ENCODE measurements at regions not wholly inside any gene's neighbourhood (a gene's known extent, or its start where the extent isn't known, plus 50 kb on each side); places are given as distances from the start of the nearest gene placed in this dataset.
A peak's percentile ranks its signal among the peaks of the same experiment; 100 is the strongest.

DNA sequence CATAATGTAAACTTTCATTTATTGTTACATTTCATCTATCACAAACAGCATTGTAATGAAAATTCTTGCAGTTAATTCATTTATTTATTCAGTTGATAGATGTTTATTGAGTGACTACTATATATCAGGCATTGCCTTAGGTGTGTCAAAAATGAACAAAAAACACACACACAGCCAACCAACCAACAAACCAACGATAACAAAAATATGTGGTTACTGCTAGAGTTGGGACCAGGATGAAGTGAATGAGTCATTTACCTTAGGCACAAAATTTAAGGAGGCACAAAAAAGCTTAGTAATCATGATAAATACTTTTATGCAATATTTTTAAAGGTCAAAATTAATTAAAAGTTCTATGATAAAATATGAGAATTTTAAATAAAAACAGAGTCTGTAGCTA, 223.4 kb downstream of the CSNK1G3 start:
- H3K4me2 ChIP-seq (ENCODE audit: low read length) = no peak overlapping the region
- H3K4me1 ChIP-seq (ENCODE audit: control insufficient read depth, insufficient read depth, low read length) = no peaks in the 10 kb centered on the region
- H3K9me3 ChIP-seq (replicated peaks; ENCODE audit: low read length) = no peaks in the 10 kb centered on the region
- no peaks in the 10 kb centered on the region for H3K27me3 ChIP-seq (ENCODE audit: control insufficient read depth, insufficient read depth, low read length)
- H3K4me3 ChIP-seq (ENCODE audit: low read length) = no peak overlapping the region
- H3K9ac ChIP-seq (ENCODE audit: low read depth, low read length) = no peak overlapping the region
- no peaks in the 10 kb centered on the region for H3K36me3 ChIP-seq (ENCODE audit: insufficient read depth, low read length)

DNA sequence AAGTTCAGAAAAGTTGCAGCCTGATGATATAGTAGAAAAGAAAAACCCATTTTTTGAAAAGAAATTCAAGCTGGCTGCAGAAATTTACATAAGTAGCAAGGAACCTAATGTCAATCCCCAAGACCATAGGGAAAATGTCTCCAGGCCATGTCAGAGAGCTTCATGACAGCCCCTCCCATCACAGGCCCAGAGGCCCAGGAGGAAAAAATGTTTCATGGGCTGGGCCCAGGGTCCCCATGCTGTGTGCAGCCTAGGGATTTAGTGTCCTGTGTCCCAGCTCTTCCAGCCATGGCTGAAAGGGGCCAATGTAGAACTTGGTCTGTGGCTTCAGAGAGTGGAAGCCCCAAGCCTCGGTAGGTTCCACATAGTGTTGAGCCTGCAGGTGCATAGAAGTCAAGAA, 220.3 kb downstream of the CSNK1G3 start:
- H3K4me1 ChIP-seq (ENCODE audit: control insufficient read depth, insufficient read depth, low read length) = no peaks in the 10 kb centered on the region
- no peaks in the 10 kb centered on the region for H3K36me3 ChIP-seq (ENCODE audit: insufficient read depth, low read length)
- H3K27me3 ChIP-seq (ENCODE audit: control insufficient read depth, insufficient read depth, low read length) = no peaks in the 10 kb centered on the region
- H3K9ac ChIP-seq (ENCODE audit: low read depth, low read length) = no peak overlapping the region
- no peak overlapping the region for H3K4me3 ChIP-seq (ENCODE audit: low read length)
- no peak overlapping the region for H3K4me2 ChIP-seq (ENCODE audit: low read length)
- no peaks in the 10 kb centered on the region for H3K9me3 ChIP-seq (replicated peaks; ENCODE audit: low read length)

DNA sequence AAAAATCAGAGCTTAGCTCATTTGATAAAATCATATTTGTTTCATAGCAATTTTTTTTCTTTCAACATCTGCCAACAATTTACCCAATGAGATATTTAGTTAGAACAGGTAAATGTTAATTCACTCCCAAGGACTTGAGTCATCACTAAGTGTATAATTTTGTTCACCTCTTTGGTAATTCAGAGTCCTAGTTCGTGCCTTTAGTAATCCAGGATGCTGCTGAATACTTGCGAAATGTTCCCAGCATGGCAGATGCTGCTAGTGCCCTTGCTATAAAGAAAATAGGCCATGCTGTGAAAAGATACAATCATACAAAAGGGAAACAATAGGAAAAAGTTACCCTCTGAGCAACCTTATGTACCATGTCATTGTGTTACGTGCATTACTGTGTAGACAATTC, 210.5 kb downstream of the CSNK1G3 start:
- H3K9ac ChIP-seq (ENCODE audit: low read depth, low read length) = no peak overlapping the region
- no peaks in the 10 kb centered on the region for H3K36me3 ChIP-seq (ENCODE audit: insufficient read depth, low read length)
- no peaks in the 10 kb centered on the region for H3K9me3 ChIP-seq (replicated peaks; ENCODE audit: low read length)
- H3K4me3 ChIP-seq (ENCODE audit: low read length) = no peak overlapping the region
- no peaks in the 10 kb centered on the region for H3K27me3 ChIP-seq (ENCODE audit: control insufficient read depth, insufficient read depth, low read length)
- H3K4me1 ChIP-seq (ENCODE audit: control insufficient read depth, insufficient read depth, low read length) = peaks cover 3% of the 10 kb centered on the region
- no peak overlapping the region for H3K4me2 ChIP-seq (ENCODE audit: low read length)

DNA sequence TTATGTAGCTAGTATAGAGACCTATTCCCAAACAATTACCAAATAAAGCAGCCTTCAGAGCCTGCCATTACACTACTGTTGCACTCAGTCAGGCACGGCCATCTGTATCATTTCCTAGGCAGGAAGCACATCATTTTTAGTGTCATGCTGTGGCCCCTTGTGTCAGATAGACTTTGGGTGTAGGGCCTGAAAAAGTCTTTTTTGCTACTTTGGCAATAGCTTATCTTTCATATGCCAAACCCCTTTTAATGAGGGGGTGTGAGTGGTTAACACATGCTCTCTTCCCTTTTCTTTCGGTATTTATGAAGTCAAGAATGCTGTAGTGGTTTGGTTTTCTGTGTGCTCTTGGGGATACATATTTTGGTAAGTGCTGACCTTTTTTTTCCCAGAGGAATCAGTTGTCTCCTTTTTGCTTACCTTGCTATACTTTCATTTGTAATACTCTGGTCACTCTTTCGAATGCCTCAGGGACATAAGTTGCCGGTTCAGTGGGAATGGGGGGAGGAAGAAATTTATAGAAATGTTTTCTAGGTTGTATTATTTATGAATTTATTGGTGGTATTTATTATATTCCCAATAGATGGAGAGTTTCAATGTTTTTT, 209.8 kb downstream of the CSNK1G3 start:
- Histone ChIP-seq H3K4me3 (ENCODE audit: low read length) (no peak overlapping the region), H3K27me3 (ENCODE audit: control insufficient read depth, insufficient read depth, low read length) (no peaks in the 10 kb centered on the region), H3K4me1 (ENCODE audit: control insufficient read depth, insufficient read depth, low read length) (peaks cover 3% of the 10 kb centered on the region), H3K4me2 (ENCODE audit: low read length) (no peak overlapping the region), H3K9ac (ENCODE audit: low read depth, low read length) (no peak overlapping the region), H3K9me3 (replicated peaks; ENCODE audit: low read length) (no peaks in the 10 kb centered on the region), H3K36me3 (ENCODE audit: insufficient read depth, low read length) (no peaks in the 10 kb centered on the region)

DNA sequence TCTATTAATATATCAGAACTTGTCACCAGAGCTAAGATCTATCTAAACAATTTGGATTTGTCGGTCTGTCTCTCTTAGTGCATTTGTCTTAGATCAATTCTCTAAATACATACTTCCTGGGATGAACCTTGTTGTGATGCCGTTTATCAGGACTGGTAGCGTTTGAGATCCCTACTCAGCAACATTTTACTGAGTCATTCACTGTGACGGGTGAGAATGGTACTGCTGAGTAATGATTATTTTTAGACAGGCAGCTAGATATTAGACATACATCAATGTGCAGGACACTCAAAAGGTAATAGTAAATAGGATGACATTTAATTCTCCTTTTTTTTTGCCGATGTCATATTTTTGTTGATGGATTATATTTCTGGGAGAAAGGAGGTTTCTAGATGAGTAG, 209.0 kb downstream of the CSNK1G3 start:
- Histone ChIP-seq H3K9me3 (replicated peaks; ENCODE audit: low read length) (no peaks in the 10 kb centered on the region), H3K9ac (ENCODE audit: low read depth, low read length) (no peak overlapping the region), H3K4me1 (ENCODE audit: control insufficient read depth, insufficient read depth, low read length) (peaks cover 3% of the 10 kb centered on the region), H3K4me2 (ENCODE audit: low read length) (no peak overlapping the region), H3K36me3 (ENCODE audit: insufficient read depth, low read length) (no peaks in the 10 kb centered on the region), H3K4me3 (ENCODE audit: low read length) (no peak overlapping the region), H3K27me3 (ENCODE audit: control insufficient read depth, insufficient read depth, low read length) (no peaks in the 10 kb centered on the region)

DNA sequence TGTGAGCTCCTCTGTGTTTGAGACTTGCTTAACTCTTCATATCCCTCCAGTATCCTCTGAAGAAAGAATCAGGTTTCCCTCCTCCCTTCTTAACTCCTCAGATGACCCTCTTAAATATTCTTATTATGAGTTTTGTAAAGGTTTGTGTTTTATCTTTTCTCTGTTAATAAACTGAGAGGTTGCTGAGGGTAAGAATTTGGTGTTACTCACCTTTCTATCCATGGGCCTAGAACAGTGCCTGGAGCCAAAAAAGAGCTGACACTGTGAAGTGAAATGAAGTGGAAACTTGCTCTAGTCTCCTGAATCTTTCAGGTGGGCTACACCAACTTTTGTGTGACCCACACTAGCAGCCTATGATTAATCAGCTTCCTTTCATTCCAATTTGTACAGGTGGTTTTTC, 208.4 kb downstream of the CSNK1G3 start:
- Histone ChIP-seq H3K4me3 (ENCODE audit: low read length) (no peak overlapping the region), H3K27me3 (ENCODE audit: control insufficient read depth, insufficient read depth, low read length) (no peaks in the 10 kb centered on the region), H3K9ac (ENCODE audit: low read depth, low read length) (no peak overlapping the region), H3K4me1 (ENCODE audit: control insufficient read depth, insufficient read depth, low read length) (peaks cover 3% of the 10 kb centered on the region), H3K4me2 (ENCODE audit: low read length) (no peak overlapping the region), H3K9me3 (replicated peaks; ENCODE audit: low read length) (no peaks in the 10 kb centered on the region), H3K36me3 (ENCODE audit: insufficient read depth, low read length) (no peaks in the 10 kb centered on the region)

DNA sequence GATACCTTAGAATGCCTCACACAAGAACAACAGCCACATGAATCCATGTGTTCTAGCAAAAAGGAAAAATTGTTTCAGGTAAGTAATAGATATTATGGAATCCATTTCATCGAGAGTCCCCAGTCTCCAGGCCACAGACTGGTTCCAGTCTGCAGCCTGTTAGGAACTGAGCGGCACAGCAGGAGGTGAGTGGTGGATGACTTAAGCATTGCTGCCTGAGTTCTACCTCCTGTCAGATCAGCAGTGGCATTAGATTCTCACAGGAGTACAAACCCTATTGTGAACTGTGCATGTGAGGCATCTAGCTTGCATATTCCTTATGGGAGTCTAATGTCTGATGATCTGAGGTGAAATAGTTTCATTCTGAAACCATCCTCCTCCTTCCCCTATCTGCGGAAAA, 207.0 kb downstream of the CSNK1G3 start:
- no peaks in the 10 kb centered on the region for H3K27me3 ChIP-seq (ENCODE audit: control insufficient read depth, insufficient read depth, low read length)
- H3K4me2 ChIP-seq (ENCODE audit: low read length) = peak overlapping the region; percentile 16
- H3K9me3 ChIP-seq (replicated peaks; ENCODE audit: low read length) = no peaks in the 10 kb centered on the region
- H3K4me3 ChIP-seq (ENCODE audit: low read length) = no peak overlapping the region
- no peaks in the 10 kb centered on the region for H3K36me3 ChIP-seq (ENCODE audit: insufficient read depth, low read length)
- H3K4me1 ChIP-seq (ENCODE audit: control insufficient read depth, insufficient read depth, low read length) = peaks cover 3% of the 10 kb centered on the region
- H3K9ac ChIP-seq (ENCODE audit: low read depth, low read length) = no peak overlapping the region

DNA sequence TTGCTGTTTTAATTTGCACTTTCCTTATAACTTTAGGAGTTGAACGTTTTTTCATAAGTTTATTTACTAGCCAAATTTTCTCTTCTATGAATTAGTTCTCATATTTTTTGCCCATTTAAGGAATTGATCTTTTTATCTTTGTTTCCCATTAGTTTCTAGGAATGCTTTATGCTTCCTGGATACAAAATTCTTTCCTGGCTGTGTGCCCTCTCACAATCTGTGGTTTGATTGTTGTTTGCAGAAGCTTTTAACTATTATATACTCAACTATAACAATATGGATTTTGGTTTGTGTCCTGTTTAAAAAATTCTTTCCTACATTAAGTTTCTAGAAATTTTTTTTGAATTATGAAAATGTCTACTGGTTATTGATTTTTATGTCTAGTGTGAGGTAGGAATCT, 206.3 kb downstream of the CSNK1G3 start:
- Histone ChIP-seq H3K4me2 (ENCODE audit: low read length) (no peak overlapping the region), H3K27me3 (ENCODE audit: control insufficient read depth, insufficient read depth, low read length) (no peaks in the 10 kb centered on the region), H3K36me3 (ENCODE audit: insufficient read depth, low read length) (no peaks in the 10 kb centered on the region), H3K4me3 (ENCODE audit: low read length) (no peak overlapping the region), H3K4me1 (ENCODE audit: control insufficient read depth, insufficient read depth, low read length) (peaks cover 3% of the 10 kb centered on the region), H3K9me3 (replicated peaks; ENCODE audit: low read length) (no peaks in the 10 kb centered on the region), H3K9ac (ENCODE audit: low read depth, low read length) (no peak overlapping the region)

DNA sequence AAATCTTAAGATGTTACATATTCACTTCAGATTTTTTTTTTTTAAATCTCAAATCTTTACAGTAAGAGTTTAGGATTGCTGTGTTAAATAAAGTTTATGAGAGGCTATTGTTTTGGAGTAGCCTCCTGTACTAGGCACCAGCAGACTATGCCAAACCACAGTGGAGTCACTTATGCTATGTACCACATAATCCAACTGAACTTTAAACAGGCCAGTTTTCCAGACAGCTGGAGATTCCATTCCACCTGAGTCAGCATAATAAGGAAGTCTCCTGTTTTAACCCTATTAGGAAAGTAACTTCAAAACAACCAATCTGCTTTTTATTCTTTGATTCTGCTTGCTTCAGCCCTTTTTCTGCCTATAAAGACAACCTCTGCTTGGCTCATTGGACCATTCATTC, 205.2 kb downstream of the CSNK1G3 start:
- no peaks in the 10 kb centered on the region for H3K36me3 ChIP-seq (ENCODE audit: insufficient read depth, low read length)
- peaks cover 3% of the 10 kb centered on the region for H3K4me1 ChIP-seq (ENCODE audit: control insufficient read depth, insufficient read depth, low read length)
- no peak overlapping the region for H3K4me3 ChIP-seq (ENCODE audit: low read length)
- no peak overlapping the region for H3K4me2 ChIP-seq (ENCODE audit: low read length)
- H3K27me3 ChIP-seq (ENCODE audit: control insufficient read depth, insufficient read depth, low read length) = no peaks in the 10 kb centered on the region
- no peak overlapping the region for H3K9ac ChIP-seq (ENCODE audit: low read depth, low read length)
- H3K9me3 ChIP-seq (replicated peaks; ENCODE audit: low read length) = no peaks in the 10 kb centered on the region

DNA sequence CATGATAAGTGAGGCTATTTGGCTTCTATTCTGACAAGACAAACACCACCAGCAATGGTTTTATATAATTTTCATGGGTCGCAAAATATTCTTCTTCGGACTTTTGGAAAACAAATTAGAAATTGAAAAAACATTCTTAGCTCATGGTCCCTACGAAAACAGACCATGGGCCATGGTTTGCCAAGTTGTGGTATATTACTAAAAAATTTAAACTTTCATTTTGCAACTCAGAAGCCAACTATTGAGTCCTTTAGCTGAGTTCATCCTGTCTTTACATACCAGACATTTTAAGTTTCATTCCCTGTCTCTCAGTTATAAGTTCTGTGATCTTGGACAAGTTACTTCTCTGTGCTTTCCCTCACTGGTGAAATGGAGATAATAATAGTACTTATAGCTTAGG, 198.1 kb downstream of the CSNK1G3 start:
- no peak overlapping the region for H3K4me2 ChIP-seq (ENCODE audit: low read length)
- no peaks in the 10 kb centered on the region for H3K36me3 ChIP-seq (ENCODE audit: insufficient read depth, low read length)
- H3K9ac ChIP-seq (ENCODE audit: low read depth, low read length) = no peak overlapping the region
- no peaks in the 10 kb centered on the region for H3K27me3 ChIP-seq (ENCODE audit: control insufficient read depth, insufficient read depth, low read length)
- H3K4me3 ChIP-seq (ENCODE audit: low read length) = no peak overlapping the region
- H3K9me3 ChIP-seq (replicated peaks; ENCODE audit: low read length) = no peaks in the 10 kb centered on the region
- peaks cover 43% of the 10 kb centered on the region for H3K4me1 ChIP-seq (ENCODE audit: control insufficient read depth, insufficient read depth, low read length)

DNA sequence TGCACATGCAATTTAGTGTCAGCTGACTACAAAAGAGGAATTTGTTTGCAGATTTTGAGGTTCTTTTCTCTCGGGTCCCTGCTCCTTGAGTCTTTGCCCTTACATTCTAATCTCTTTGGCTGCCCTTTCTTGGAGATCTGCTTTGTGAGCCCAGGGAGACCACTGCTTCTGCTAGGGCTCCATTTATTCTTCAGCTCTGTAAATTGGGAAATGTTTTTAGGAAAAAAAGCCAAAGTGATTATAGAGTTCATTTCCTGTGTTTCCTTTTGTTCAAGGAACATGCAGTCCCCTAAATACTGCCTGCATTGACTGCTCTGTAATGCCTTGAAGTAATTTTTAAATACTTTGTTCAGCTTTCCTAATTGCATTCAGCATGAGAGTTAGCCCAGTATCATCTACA, 197.4 kb downstream of the CSNK1G3 start:
- Histone ChIP-seq H3K4me2 (ENCODE audit: low read length) (no peak overlapping the region), H3K4me3 (ENCODE audit: low read length) (no peak overlapping the region), H3K36me3 (ENCODE audit: insufficient read depth, low read length) (no peaks in the 10 kb centered on the region), H3K4me1 (ENCODE audit: control insufficient read depth, insufficient read depth, low read length) (peaks cover 43% of the 10 kb centered on the region), H3K27me3 (ENCODE audit: control insufficient read depth, insufficient read depth, low read length) (no peaks in the 10 kb centered on the region), H3K9me3 (replicated peaks; ENCODE audit: low read length) (no peaks in the 10 kb centered on the region), H3K9ac (ENCODE audit: low read depth, low read length) (peak overlapping the region; percentile 54)

DNA sequence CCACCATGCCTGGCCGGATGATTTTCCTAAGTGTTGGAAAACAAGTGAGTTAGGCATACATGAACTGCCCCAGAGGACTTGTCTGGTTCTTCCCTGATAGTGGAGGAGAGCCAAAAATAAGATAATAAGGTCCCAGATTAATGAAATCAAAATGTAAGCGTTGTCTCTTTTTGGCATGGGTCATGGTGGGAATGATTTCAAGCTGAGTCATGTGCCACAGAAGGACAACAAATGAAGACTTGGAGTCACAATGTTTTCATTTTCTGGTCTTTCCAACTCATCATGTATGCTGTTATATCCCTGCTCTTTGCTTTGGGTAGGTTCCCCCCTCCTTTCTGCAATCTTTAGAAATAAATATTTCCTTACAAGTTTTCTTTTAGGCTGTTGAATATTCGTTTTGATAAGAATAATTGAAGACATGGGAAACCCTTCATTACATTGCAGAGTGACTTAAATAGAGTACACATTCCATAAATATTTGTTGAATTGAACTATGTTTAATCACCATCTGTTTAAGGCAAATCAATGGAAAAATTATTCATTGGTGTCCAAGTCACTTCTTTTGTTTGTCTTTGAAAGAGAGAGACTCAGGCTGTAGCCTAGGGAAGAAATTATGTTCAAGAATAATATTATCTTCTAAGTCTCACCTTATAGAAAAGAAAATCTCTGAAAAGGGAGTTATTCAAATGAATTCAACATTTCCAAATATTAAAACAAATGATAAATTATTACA, 196.3 kb downstream of the CSNK1G3 start:
- no peak overlapping the region for H3K4me3 ChIP-seq (ENCODE audit: low read length)
- H3K4me2 ChIP-seq (ENCODE audit: low read length) = peak overlapping the region; percentile 7
- H3K27me3 ChIP-seq (ENCODE audit: control insufficient read depth, insufficient read depth, low read length) = no peaks in the 10 kb centered on the region
- H3K36me3 ChIP-seq (ENCODE audit: insufficient read depth, low read length) = no peaks in the 10 kb centered on the region
- no peaks in the 10 kb centered on the region for H3K9me3 ChIP-seq (replicated peaks; ENCODE audit: low read length)
- H3K4me1 ChIP-seq (ENCODE audit: control insufficient read depth, insufficient read depth, low read length) = peaks cover 43% of the 10 kb centered on the region
- peak overlapping the region; percentile 54 for H3K9ac ChIP-seq (ENCODE audit: low read depth, low read length)

Measured in skeletal muscle satellite cell (primary cell).